M059J (cell line): ENCODE measurements at regions not wholly inside any gene's neighbourhood (a gene's known extent, or its start where the extent isn't known, plus 50 kb on each side); places are given as distances from the start of the nearest gene placed in this dataset.

Experiments used
- DNase-seq: peaks from one replicate; pipeline ENCODE4 v3.0.0-alpha.2; 2012; ENCODE audit warnings: low read depth

GRCh38 chr1:222416001-222416791 is 131.7 kb downstream of the HHIPL2 start:
- peak; percentile 3 for DNase-seq

GRCh38 chr1:222415441-222415840 is 132.5 kb downstream of the HHIPL2 start:
- no peak for DNase-seq

GRCh38 chr1:222413991-222414549 is 133.8 kb downstream of the HHIPL2 start:
- DNase-seq, result no peak

- peak; percentile 37 for DNase-seq
Observed at GRCh38 chr1:222413436-222413835, 134.5 kb downstream of the HHIPL2 start.

- DNase-seq, result peak; percentile 7
Observed at GRCh38 chr1:222404710-222405109, 143.2 kb downstream of the HHIPL2 start.

GRCh38 chr1:222399197-222399596 is 148.7 kb downstream of the HHIPL2 start:
- no peak for DNase-seq

GRCh38 chr1:222394224-222394623 is 153.7 kb downstream of the HHIPL2 start:
- no peak for DNase-seq

- peak; percentile 55 for DNase-seq
Observed at GRCh38 chr1:222392556-222392955, 155.3 kb downstream of the HHIPL2 start.

GRCh38 chr1:222390181-222390580 is 157.7 kb downstream of the HHIPL2 start:
- DNase-seq, result peak; percentile 74

GRCh38 chr1:222387007-222387814 is 160.7 kb downstream of the HHIPL2 start:
- peak; percentile 45 for DNase-seq

- no peak for DNase-seq
Observed at GRCh38 chr1:222385955-222386354, 161.9 kb downstream of the HHIPL2 start.

- DNase-seq, result no peak
Observed at GRCh38 chr1:222385262-222385661, 162.6 kb downstream of the HHIPL2 start.

GRCh38 chr1:222384531-222384930 is 163.4 kb downstream of the HHIPL2 start:
- no peak for DNase-seq

- DNase-seq, result peak; percentile 69
Observed at GRCh38 chr1:222382171-222382570, 165.7 kb downstream of the HHIPL2 start.

- DNase-seq, result no peak
Observed at GRCh38 chr1:222377428-222378088, 170.3 kb downstream of the HHIPL2 start.

GRCh38 chr1:222376791-222377190 is 171.1 kb downstream of the HHIPL2 start:
- peak; percentile 24 for DNase-seq

- no peak for DNase-seq
Observed at GRCh38 chr1:222375701-222376100, 172.2 kb downstream of the HHIPL2 start.

GRCh38 chr1:222373831-222374602 is 173.9 kb downstream of the HHIPL2 start:
- DNase-seq, result peak; percentile 21

GRCh38 chr1:222373216-222373615 is 174.7 kb downstream of the HHIPL2 start:
- DNase-seq, result no peak

GRCh38 chr1:222372221-222372620 is 175.7 kb downstream of the HHIPL2 start:
- DNase-seq, result peak; percentile 42
